Neural progenitor cell (in vitro differentiated cells): ENCODE measurements at regions not wholly inside any gene's neighbourhood (a gene's known extent, or its start where the extent isn't known, plus 50 kb on each side); places are given as distances from the start of the nearest gene placed in this dataset.
"Not testable (repeated sequence)": the region's sequence is repeated elsewhere in the genome, so short reads cannot be mapped to it uniquely, and the experiment has no call there.

Source experiments
- DNase-seq: peaks from one replicate; pipeline ENCODE4 v3.0.0-alpha.2; 2016; ENCODE audit warnings: low spot score
- H2AFZ ChIP-seq: fragments of 200-600 bp; sonication (generic); replicated peaks from 2 replicates; pipeline ENCODE4 v1.6.1; 2016; ENCODE audit warnings: antibody characterized with exemption
- H3F3A ChIP-seq: fragments of 200-600 bp; sonication (generic); 2 replicates; pipeline ENCODE4 v1.6.1; 2016; ENCODE audit warnings: antibody characterized with exemption, low read depth
- H3K27ac ChIP-seq: fragments of 200-600 bp; sonication (generic); 2 replicates; pipeline ENCODE4 v1.5.1; 2016; ENCODE audit warnings: mild to moderate bottlenecking
- H3K27me3 ChIP-seq: fragments of 200-600 bp; sonication (generic); 2 replicates; pipeline ENCODE4 v1.6.1; 2016; ENCODE audit warnings: mild to moderate bottlenecking, moderate library complexity
- H3K36me3 ChIP-seq: fragments of 200-600 bp; sonication (generic); 2 replicates; pipeline ENCODE4 v1.5.1; 2016
- H3K4me1 ChIP-seq: fragments of 200-600 bp; sonication (generic); 2 replicates; pipeline ENCODE4 v1.6.1; 2016; ENCODE audit warnings: mixed run types
- H3K4me2 ChIP-seq: fragments of 200-600 bp; sonication (generic); 2 replicates; pipeline ENCODE4 v1.6.1; 2016
- H3K4me3 ChIP-seq: fragments of 200-600 bp; sonication (generic); 2 replicates; pipeline ENCODE4 v1.5.1; 2016
- H3K79me2 ChIP-seq: fragments of 200-600 bp; sonication (generic); 2 replicates; pipeline ENCODE4 v1.6.1; 2016; ENCODE audit warnings: low read depth
- H3K9ac ChIP-seq: fragments of 200-600 bp; sonication (generic); 2 replicates; pipeline ENCODE4 v1.6.1; 2016
- H3K9me3 ChIP-seq: fragments of 200-600 bp; sonication (generic); 2 replicates; pipeline ENCODE4 v1.5.1; 2016; ENCODE audit warnings: low read depth
- H4K20me1 ChIP-seq: fragments of 200-600 bp; sonication (generic); 2 replicates; pipeline ENCODE4 v1.6.1; 2016; ENCODE audit warnings: low read depth
- H3K27ac Mint-ChIP-seq: 3 replicates; pipeline ENCODE4 v1.8.0; 2021; ENCODE audit warnings: mixed read lengths
- H3K27me3 Mint-ChIP-seq: 2 replicates; pipeline ENCODE4 v1.8.0; 2022; ENCODE audit warnings: low read depth, mild to moderate bottlenecking, inconsistent platforms, moderate library complexity, mixed read lengths; ENCODE audit not compliant: insufficient read depth
- H3K36me3 Mint-ChIP-seq: 3 replicates; pipeline ENCODE4 v1.8.0; 2021; ENCODE audit warnings: mixed read lengths
- H3K4me1 Mint-ChIP-seq: 3 replicates; pipeline ENCODE4 v1.8.0; 2021; ENCODE audit warnings: mixed read lengths
- H3K4me3 Mint-ChIP-seq: 3 replicates; pipeline ENCODE4 v1.8.0; 2021; ENCODE audit warnings: mild to moderate bottlenecking, moderate library complexity, mixed read lengths
- H3K9me3 Mint-ChIP-seq: 3 replicates; pipeline ENCODE4 v1.8.0; 2020; ENCODE audit warnings: mixed read lengths
- CTCF ChIP-seq: fragments of 200-600 bp; sonication (generic); IDR thresholded peaks from 2 replicates; pipeline ENCODE4 v1.5.1; 2017; ENCODE audit warnings: antibody characterized with exemption, mild to moderate bottlenecking
- EZH2 ChIP-seq: fragments of 200-600 bp; sonication (generic); IDR thresholded peaks from 2 replicates; pipeline ENCODE4 v1.6.1; 2017; ENCODE audit warnings: antibody characterized with exemption, mild to moderate bottlenecking, moderate library complexity
- EZH2phosphoT487 ChIP-seq: fragments of 200-600 bp; sonication (generic); IDR thresholded peaks from 2 replicates; pipeline ENCODE4 v1.6.1; 2017; ENCODE audit warnings: antibody characterized with exemption

DNA sequence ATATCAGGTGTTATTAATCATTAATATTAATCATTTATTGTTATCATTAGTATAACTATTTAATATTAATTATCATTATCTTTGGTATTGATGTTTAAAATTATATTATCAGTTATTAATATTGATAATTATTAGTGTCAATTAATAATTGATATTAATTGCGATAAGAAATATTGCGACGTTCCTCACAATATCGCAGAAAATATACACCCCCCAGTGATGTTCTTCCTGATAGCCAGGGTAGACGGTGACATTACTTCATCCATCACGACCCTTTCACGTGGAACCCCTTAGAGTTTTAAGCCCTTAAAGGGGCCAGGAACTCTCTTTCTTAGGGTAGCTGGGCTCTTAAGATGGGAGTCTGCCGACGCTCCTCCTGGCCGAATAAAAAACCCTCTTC is 98.6 kb upstream of the OSBPL11 start:
- H3K4me3 ChIP-seq, result no peak overlapping the region
- Mint-ChIP-seq H3K27ac (no peak overlapping the region), H3K36me3 (no peaks in the 10 kb centered on the region), H3K9me3 (no peaks in the 10 kb centered on the region), H3K4me3 (no peak overlapping the region), H3K4me1 (peaks cover 10% of the 10 kb centered on the region), H3K27me3 (peaks cover 3% of the 10 kb centered on the region)
- no peak overlapping the region for H3K9ac ChIP-seq
- H2AFZ ChIP-seq, result no peak overlapping the region
- H3K4me1 ChIP-seq, result no peaks in the 10 kb centered on the region
- no peak overlapping the region for H3K27ac ChIP-seq
- no peaks in the 10 kb centered on the region for H3K36me3 ChIP-seq
- no peak for DNase-seq
- no peaks in the 10 kb centered on the region for H3K27me3 ChIP-seq
- TF ChIP-seq EZH2, result no peak
- TF ChIP-seq CTCF, result no peak
- no peak for TF ChIP-seq EZH2phosphoT487
- no peaks in the 10 kb centered on the region for H3K79me2 ChIP-seq
- H3K4me2 ChIP-seq, result no peak overlapping the region
- no peaks in the 10 kb centered on the region for H3K9me3 ChIP-seq
- no peaks in the 10 kb centered on the region for H4K20me1 ChIP-seq
- H3F3A ChIP-seq, result no peaks in the 10 kb centered on the region

DNA sequence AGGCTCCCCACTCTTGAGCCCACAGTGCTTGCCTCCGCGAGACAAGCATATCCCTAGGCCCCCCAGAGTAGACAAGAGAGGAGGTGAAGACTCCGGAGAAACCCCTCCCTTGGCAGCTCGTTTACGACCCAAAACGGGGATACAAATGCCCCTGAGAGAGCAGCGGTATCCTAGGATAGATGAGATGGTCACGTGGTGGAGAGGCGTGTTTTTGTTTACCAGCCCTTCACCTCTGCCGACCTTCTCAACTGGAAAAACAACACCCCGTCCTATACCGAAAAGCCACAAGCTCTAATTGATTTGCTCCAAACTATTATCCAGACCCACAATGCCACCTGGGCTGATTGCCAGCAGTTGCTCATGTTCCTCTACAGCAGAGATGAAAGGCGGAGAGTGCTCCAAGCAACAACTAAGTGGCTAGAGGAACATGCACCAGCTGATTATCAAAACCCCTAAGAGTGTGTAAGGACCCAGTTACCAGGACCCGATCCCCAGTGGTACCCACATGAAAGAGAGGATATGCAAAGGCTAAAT is 99.5 kb upstream of the OSBPL11 start:
- no peaks in the 10 kb centered on the region for H3K36me3 ChIP-seq
- H4K20me1 ChIP-seq, result no peaks in the 10 kb centered on the region
- Mint-ChIP-seq H3K4me1 (peaks cover 10% of the 10 kb centered on the region), H3K36me3 (no peaks in the 10 kb centered on the region), H3K4me3 (no peak overlapping the region), H3K9me3 (peaks cover 5% of the 10 kb centered on the region), H3K27ac (no peak overlapping the region), H3K27me3 (peaks cover 3% of the 10 kb centered on the region)
- H3K4me2 ChIP-seq, result no peak overlapping the region
- no peak for DNase-seq
- H3K27me3 ChIP-seq, result no peaks in the 10 kb centered on the region
- H3K4me3 ChIP-seq, result no peak overlapping the region
- H2AFZ ChIP-seq, result no peak overlapping the region
- no peak overlapping the region for H3K27ac ChIP-seq
- H3K79me2 ChIP-seq, result no peaks in the 10 kb centered on the region
- H3F3A ChIP-seq, result no peaks in the 10 kb centered on the region
- no peaks in the 10 kb centered on the region for H3K9me3 ChIP-seq
- TF ChIP-seq EZH2 (no peak), EZH2phosphoT487 (no peak), CTCF (no peak)
- no peak overlapping the region for H3K9ac ChIP-seq
- no peaks in the 10 kb centered on the region for H3K4me1 ChIP-seq

DNA sequence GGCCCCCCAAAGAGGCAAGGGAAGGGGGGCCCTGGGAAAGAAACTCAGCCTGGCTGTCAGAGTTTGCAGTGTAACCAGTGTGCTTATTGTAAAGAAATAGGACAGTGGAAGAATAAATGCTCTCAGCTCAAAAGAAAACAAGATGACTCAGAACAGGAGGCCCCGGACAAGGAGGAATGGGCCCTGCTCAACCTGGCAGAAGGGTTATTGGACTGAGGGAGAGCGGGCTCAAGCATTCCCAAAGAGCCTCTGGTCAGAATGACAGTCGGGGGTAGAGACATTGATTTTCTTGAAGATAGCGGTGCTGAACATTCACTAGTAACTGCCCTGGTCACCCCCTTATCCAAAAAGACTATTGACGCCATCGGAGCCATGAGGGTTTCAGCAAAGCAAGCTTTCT is 100.4 kb upstream of the OSBPL11 start:
- no peak overlapping the region for H2AFZ ChIP-seq
- Mint-ChIP-seq H3K27me3 (peaks cover 3% of the 10 kb centered on the region), H3K9me3 (peaks cover 5% of the 10 kb centered on the region), H3K36me3 (no peaks in the 10 kb centered on the region), H3K4me3 (no peak overlapping the region), H3K27ac (no peak overlapping the region), H3K4me1 (peaks cover 10% of the 10 kb centered on the region)
- TF ChIP-seq EZH2 (no peak), CTCF (no peak), EZH2phosphoT487 (no peak)
- no peak overlapping the region for H3K4me2 ChIP-seq
- H3K27me3 ChIP-seq, result no peaks in the 10 kb centered on the region
- no peaks in the 10 kb centered on the region for H3K36me3 ChIP-seq
- no peak overlapping the region for H3K9ac ChIP-seq
- DNase-seq, result no peak
- no peak overlapping the region for H3K4me3 ChIP-seq
- H3F3A ChIP-seq, result no peaks in the 10 kb centered on the region
- H3K9me3 ChIP-seq, result no peaks in the 10 kb centered on the region
- no peak overlapping the region for H3K27ac ChIP-seq
- no peaks in the 10 kb centered on the region for H3K79me2 ChIP-seq
- H4K20me1 ChIP-seq, result no peaks in the 10 kb centered on the region
- no peaks in the 10 kb centered on the region for H3K4me1 ChIP-seq

GRCh38 chr3:125697126-125697525 is 101.8 kb upstream of the OSBPL11 start:
- not testable (repeated sequence) for H3F3A ChIP-seq, H3K9me3 Mint-ChIP-seq, H3K4me2 ChIP-seq, H3K9ac ChIP-seq, H3K79me2 ChIP-seq, H3K4me3 Mint-ChIP-seq, H3K9me3 ChIP-seq, H2AFZ ChIP-seq, H3K4me3 ChIP-seq, H4K20me1 ChIP-seq, H3K4me1 ChIP-seq, H3K27ac ChIP-seq, H3K27me3 Mint-ChIP-seq, H3K36me3 ChIP-seq, H3K4me1 Mint-ChIP-seq, H3K27me3 ChIP-seq, H3K36me3 Mint-ChIP-seq, H3K27ac Mint-ChIP-seq, DNase-seq

DNA sequence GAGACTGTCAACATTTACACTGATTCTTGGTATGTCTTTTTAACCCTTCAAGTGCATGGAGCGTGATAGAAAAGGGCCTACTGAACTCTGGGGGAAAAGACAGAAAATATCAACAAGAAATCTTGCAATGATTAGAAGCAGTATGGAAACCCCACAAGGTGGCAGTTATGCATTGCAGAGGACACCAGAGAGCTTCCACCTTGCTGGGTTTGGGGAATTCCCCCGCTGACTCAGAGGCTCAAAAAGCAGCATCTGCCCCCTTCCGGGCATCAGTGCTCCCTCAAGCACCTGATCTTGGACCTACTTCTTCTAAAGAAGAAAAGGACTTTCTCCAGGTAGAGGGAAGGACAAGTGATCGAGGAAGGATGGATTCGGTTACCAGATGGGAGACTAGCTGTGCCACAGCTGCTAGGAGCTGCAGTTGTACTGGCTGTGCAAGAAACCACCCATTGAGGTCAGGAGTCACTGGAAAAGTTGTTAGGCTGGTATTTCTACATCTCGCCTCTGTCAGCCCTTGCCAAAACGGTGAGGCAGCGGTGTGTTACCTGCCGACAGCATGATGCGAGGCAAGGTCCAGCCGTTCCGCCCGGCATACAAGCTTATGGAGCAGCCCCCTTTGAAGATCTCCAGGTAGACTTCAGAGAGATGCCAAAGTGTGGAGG is 102.8 kb upstream of the OSBPL11 start:
- H3K4me1 Mint-ChIP-seq, H3K4me1 ChIP-seq, H3K27me3 ChIP-seq, DNase-seq, H3K27ac Mint-ChIP-seq, H3K9me3 Mint-ChIP-seq, H3K9me3 ChIP-seq, H3K9ac ChIP-seq, H3K4me3 Mint-ChIP-seq, H3F3A ChIP-seq, H3K27me3 Mint-ChIP-seq, H3K79me2 ChIP-seq, H3K4me2 ChIP-seq, H3K4me3 ChIP-seq, H3K27ac ChIP-seq, H4K20me1 ChIP-seq, H3K36me3 Mint-ChIP-seq, H2AFZ ChIP-seq, H3K36me3 ChIP-seq: not testable (repeated sequence)
